Mucosa of stomach (tissue), 1 donor: ENCODE measurements at regions not wholly inside any gene's neighbourhood (a gene's known extent, or its start where the extent isn't known, plus 50 kb on each side); places are given as distances from the start of the nearest gene placed in this dataset.

Source experiments
- H3K27me3 ChIP-seq: one replicate; pipeline ENCODE4 v1.7.0; 2013; ENCODE audit warnings: mild to moderate bottlenecking, low read length; ENCODE audit not compliant: control insufficient read depth, insufficient read depth
- H3K36me3 ChIP-seq: one replicate; pipeline ENCODE4 v1.7.0; 2013; ENCODE audit warnings: low read length; ENCODE audit not compliant: control insufficient read depth, insufficient read depth
- H3K4me1 ChIP-seq: one replicate; pipeline ENCODE4 v1.7.0; 2013; ENCODE audit warnings: mild to moderate bottlenecking, low read length; ENCODE audit not compliant: control insufficient read depth, insufficient read depth
- H3K4me3 ChIP-seq: one replicate; pipeline ENCODE4 v1.7.0; 2013; ENCODE audit warnings: low read length
- H3K9ac ChIP-seq: one replicate; pipeline ENCODE4 v1.7.0; 2013; ENCODE audit warnings: mild to moderate bottlenecking, low read length, moderate library complexity
- H3K9me3 ChIP-seq: one replicate; pipeline ENCODE4 v1.7.0; 2013; ENCODE audit warnings: mild to moderate bottlenecking, low read length, moderate library complexity; ENCODE audit not compliant: control insufficient read depth
- donor health status: Pancreatic carcinoma.

GRCh38 chr4:74659576-74660411, 134.5 kb downstream of the BTC start:
- no peak overlapping the region for H3K4me3 ChIP-seq
- peaks cover 16% of the 10 kb centered on the region for H3K4me1 ChIP-seq
- no peaks in the 10 kb centered on the region for H3K36me3 ChIP-seq
- no peaks in the 10 kb centered on the region for H3K27me3 ChIP-seq
- H3K9ac ChIP-seq = no peak overlapping the region
- H3K9me3 ChIP-seq = no peaks in the 10 kb centered on the region

GRCh38 chr4:74660866-74661265, 133.5 kb downstream of the BTC start:
- H3K4me1 ChIP-seq = peaks cover 22% of the 10 kb centered on the region
- H3K36me3 ChIP-seq = no peaks in the 10 kb centered on the region
- H3K27me3 ChIP-seq = no peaks in the 10 kb centered on the region
- H3K9ac ChIP-seq = no peak overlapping the region
- H3K9me3 ChIP-seq = no peaks in the 10 kb centered on the region
- no peak overlapping the region for H3K4me3 ChIP-seq

GRCh38 chr4:74661427-74662201, 132.7 kb downstream of the BTC start:
- Histone ChIP-seq H3K4me1 (peaks cover 22% of the 10 kb centered on the region), H3K36me3 (no peaks in the 10 kb centered on the region), H3K9ac (no peak overlapping the region), H3K9me3 (no peaks in the 10 kb centered on the region), H3K4me3 (no peak overlapping the region), H3K27me3 (no peaks in the 10 kb centered on the region)

GRCh38 chr4:74663631-74664030, 130.7 kb downstream of the BTC start:
- Histone ChIP-seq H3K9ac (no peak overlapping the region), H3K27me3 (no peaks in the 10 kb centered on the region), H3K4me3 (no peak overlapping the region), H3K4me1 (peaks cover 32% of the 10 kb centered on the region), H3K9me3 (no peaks in the 10 kb centered on the region), H3K36me3 (no peaks in the 10 kb centered on the region)

GRCh38 chr4:74665346-74665745, 129.0 kb downstream of the BTC start:
- no peaks in the 10 kb centered on the region for H3K9me3 ChIP-seq
- H3K27me3 ChIP-seq = no peaks in the 10 kb centered on the region
- H3K4me1 ChIP-seq = peaks cover 23% of the 10 kb centered on the region

GRCh38 chr4:74665876-74666275, 128.4 kb downstream of the BTC start:
- Histone ChIP-seq H3K4me1 (peaks cover 19% of the 10 kb centered on the region), H3K27me3 (no peaks in the 10 kb centered on the region), H3K4me3 (no peak overlapping the region), H3K36me3 (no peaks in the 10 kb centered on the region), H3K9ac (no peak overlapping the region), H3K9me3 (no peaks in the 10 kb centered on the region)

More at GRCh38 chr4:74665346-74665745, 129.0 kb downstream of the BTC start:
- no peak overlapping the region for H3K4me3 ChIP-seq
- no peaks in the 10 kb centered on the region for H3K36me3 ChIP-seq
- H3K9ac ChIP-seq = no peak overlapping the region

- Histone ChIP-seq H3K27me3 (no peaks in the 10 kb centered on the region), H3K4me3 (no peak overlapping the region), H3K36me3 (no peaks in the 10 kb centered on the region)
Measured at GRCh38 chr4:74667438-74667837, 126.9 kb downstream of the BTC start.

GRCh38 chr4:74667944-74668343, 126.4 kb downstream of the BTC start:
- Histone ChIP-seq H3K36me3 (no peaks in the 10 kb centered on the region), H3K9me3 (no peaks in the 10 kb centered on the region), H3K4me1 (peaks cover 17% of the 10 kb centered on the region), H3K4me3 (no peak overlapping the region), H3K9ac (no peak overlapping the region), H3K27me3 (no peaks in the 10 kb centered on the region)

More at GRCh38 chr4:74667438-74667837, 126.9 kb downstream of the BTC start:
- H3K4me1 ChIP-seq = peaks cover 17% of the 10 kb centered on the region
- H3K9ac ChIP-seq = no peak overlapping the region
- H3K9me3 ChIP-seq = no peaks in the 10 kb centered on the region

- Histone ChIP-seq H3K4me1 (peaks cover 17% of the 10 kb centered on the region), H3K9ac (no peak overlapping the region), H3K27me3 (no peaks in the 10 kb centered on the region), H3K4me3 (no peak overlapping the region), H3K9me3 (no peaks in the 10 kb centered on the region), H3K36me3 (no peaks in the 10 kb centered on the region)
Measured at GRCh38 chr4:74669702-74670101, 124.6 kb downstream of the BTC start.

GRCh38 chr4:74670583-74670982, 123.7 kb downstream of the BTC start:
- Histone ChIP-seq H3K9me3 (no peaks in the 10 kb centered on the region), H3K36me3 (no peaks in the 10 kb centered on the region), H3K27me3 (no peaks in the 10 kb centered on the region), H3K4me3 (no peak overlapping the region), H3K4me1 (peaks cover 12% of the 10 kb centered on the region), H3K9ac (no peak overlapping the region)

GRCh38 chr4:74671080-74671698, 123.1 kb downstream of the BTC start:
- peaks cover 10% of the 10 kb centered on the region for H3K4me1 ChIP-seq
- H3K4me3 ChIP-seq = no peak overlapping the region
- H3K9ac ChIP-seq = no peak overlapping the region
- no peaks in the 10 kb centered on the region for H3K27me3 ChIP-seq
- H3K9me3 ChIP-seq = no peaks in the 10 kb centered on the region
- no peaks in the 10 kb centered on the region for H3K36me3 ChIP-seq

GRCh38 chr4:74674750-74675149, 119.6 kb downstream of the BTC start:
- Histone ChIP-seq H3K9ac (no peak overlapping the region), H3K27me3 (no peaks in the 10 kb centered on the region), H3K36me3 (no peaks in the 10 kb centered on the region), H3K9me3 (no peaks in the 10 kb centered on the region), H3K4me3 (no peak overlapping the region), H3K4me1 (no peaks in the 10 kb centered on the region)
